Activated CD4-positive, CD25-positive, alpha-beta regulatory T cell treated with anti-CD3 and anti-CD28 coated beads, Interleukin-2, amount 50 U/mL, for 24 hours (primary cell): ENCODE measurements at regions not wholly inside any gene's neighbourhood (a gene's known extent, or its start where the extent isn't known, plus 50 kb on each side); places are given as distances from the start of the nearest gene placed in this dataset.

Experiments
- ATAC-seq, 2 donors: fragments of 150-1000 bp; cut with Tn5 transposase; one replicate each; pipeline ENCODE4 v1.10.0; 2021; ENCODE audit warnings: mild to moderate bottlenecking in 1 of 2, moderate library complexity in 1 of 2

DNA sequence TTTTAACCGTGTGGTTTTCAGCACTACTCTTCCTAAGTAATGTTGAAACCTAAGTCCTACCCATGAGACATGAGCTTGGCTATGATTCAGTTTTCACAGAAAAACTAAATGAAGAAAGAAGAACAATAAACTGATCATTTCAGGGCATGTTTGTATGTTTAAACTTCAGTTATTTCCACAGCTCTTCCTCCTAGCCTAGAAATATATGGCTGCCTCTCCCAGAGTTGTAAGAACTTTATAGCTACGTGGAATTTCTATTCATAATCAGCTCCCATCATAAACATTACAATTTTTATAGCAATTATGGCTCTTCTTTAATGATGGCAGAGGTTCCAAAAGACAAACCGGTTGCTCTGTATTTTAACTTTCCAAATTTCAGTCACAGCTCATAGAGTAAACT lies 314.7 kb upstream of the ADAMTSL1 start:
- no peak for ATAC-seq

DNA sequence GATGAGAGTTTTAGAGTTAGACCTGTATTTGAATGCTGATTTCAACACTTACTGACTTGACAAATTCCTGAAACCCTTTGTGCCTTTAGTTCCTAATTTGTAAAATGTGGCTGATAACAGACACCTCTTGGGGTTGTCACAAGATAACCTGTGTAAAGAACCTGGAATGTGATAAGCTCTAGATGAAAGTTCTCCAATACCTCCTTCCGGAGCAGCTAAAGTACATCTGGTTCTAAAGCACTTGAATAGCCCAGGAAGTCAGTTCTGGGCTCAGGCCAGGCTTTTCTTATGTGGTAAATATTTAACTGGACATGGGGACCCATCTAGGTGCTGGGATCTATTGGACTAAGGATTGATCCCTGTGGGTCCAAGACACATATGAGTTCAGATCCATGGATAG lies 310.8 kb upstream of the ADAMTSL1 start:
- no peak for ATAC-seq

DNA sequence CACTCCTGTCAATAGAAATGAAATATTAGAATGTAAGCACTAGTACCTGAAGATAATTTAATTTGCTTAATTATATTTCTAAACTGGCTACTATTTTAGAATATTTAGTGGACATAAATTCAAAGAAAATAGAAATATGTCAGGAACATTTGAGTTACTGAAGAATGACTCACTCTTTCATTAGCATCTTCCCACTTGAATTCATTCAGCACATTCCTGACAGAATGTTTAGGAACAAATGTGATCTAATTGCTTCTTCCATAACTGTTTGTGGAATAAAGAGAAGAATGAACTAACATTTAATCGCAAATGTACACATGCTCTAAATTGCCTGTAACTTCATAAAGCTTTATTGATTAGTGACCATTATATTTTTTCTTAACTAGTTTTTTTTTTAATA lies 306.2 kb upstream of the ADAMTSL1 start:
- ATAC-seq: no peak

DNA sequence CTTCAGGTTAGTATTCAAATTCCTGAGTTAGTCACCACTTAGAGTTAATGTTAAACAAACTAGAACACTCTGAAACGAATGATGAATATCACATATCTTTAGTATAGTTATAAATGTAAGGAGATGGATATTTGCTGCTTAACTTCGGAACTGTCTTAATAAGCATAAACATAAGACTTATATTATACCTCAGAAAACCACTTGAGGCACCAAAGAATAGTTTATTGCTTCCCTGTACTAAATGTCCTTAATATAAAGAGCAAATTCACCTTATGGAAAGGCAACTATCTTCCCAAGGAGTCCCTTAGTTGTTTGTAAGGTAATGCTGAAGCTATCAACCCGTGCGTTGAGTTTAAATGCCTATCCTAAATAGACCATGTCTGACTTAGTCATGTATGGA lies 300.0 kb upstream of the ADAMTSL1 start:
- no peak for ATAC-seq

DNA sequence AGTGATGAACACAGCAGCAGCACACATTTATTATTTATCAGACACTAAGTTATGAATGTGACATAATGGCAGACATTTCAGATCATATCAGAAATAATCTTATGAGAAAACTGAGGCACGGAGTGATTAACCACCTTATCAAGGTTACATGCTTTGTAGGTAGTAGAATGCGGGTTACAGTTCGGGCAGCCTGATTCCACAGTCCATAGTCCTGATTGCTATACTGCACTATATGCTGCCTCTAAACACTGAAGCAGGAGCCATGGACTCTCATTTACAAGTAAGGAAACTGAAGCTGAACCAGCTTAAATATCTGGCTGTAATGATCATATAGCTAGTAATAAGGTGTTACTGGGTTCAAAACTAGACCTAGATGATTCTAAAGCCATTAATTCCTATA lies 291.3 kb upstream of the ADAMTSL1 start:
- ATAC-seq: no peak

DNA sequence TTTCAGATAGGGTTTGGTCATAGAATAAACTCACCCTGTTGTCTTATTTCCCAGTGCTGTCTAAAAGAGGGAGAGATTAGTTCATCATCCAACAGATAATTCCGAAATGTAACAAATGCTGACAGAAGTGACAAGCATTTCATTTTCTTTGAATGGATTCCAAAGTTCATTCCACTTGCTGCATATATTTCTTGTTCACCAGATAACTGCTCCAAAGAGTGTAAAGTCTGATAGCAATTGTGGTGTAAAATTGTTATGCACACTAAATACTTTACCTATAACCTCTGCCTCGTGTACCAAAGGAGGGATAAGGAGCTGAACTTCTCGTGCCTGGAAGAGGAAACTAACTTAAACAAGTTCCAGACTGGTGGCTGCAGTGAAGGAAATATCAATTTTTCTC lies 290.0 kb upstream of the ADAMTSL1 start:
- ATAC-seq: no peak

DNA sequence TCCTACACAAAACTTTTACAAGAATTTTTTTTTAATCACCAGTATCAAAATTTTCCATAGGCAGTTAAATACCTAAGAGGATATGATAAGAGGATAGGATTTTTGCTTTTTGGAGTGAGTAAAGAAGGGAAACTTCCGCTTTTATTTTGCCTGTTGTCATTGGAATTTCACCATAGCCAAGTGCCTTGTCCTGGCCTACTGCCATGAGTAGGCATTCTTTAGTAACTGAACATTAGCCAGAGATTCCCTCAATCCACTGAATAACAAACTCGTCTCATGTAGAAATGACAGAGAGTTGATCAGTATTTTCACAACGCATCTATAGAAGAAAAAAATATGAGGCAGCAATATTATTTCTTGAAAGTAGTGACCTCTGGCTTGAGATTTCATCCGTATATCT lies 289.6 kb upstream of the ADAMTSL1 start:
- ATAC-seq: no peak

DNA sequence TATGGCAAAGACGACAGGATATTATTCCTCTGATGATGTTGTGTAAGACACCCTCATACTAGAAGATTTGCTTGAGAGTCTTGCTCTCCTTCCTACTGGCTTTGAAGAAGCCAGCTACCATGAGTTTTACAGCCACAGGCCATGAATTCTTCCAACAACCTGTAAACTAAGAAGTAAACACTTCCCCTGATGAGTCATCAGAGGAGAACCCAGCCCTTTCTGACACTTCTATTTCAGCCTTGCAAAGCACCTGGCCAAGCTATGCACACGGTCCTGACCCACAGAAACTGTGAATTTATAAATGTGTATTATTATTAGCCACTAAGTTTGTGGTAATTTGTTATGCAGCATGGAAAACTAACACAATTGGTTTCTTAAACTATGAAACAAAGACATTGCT lies 288.8 kb upstream of the ADAMTSL1 start:
- ATAC-seq: no peak

DNA sequence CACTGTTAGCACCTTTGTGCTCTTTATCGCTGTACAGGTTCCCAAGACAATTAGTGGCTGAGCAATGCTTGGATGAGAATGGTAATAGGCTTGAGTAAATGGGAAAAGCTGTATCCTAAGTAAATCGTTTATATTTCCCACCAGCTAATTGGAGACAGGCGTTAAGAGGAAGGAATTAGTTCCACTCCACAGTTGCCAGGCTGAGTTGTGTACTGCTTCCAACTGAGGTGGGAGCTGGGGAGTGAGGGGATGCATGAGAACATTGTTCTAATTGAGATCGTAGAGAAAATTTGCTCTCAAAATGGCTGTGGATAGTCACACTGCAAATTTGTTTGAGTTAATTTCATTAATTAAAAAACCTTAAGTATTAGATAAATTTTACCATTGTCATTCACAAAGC lies 285.0 kb upstream of the ADAMTSL1 start:
- no peak for ATAC-seq

DNA sequence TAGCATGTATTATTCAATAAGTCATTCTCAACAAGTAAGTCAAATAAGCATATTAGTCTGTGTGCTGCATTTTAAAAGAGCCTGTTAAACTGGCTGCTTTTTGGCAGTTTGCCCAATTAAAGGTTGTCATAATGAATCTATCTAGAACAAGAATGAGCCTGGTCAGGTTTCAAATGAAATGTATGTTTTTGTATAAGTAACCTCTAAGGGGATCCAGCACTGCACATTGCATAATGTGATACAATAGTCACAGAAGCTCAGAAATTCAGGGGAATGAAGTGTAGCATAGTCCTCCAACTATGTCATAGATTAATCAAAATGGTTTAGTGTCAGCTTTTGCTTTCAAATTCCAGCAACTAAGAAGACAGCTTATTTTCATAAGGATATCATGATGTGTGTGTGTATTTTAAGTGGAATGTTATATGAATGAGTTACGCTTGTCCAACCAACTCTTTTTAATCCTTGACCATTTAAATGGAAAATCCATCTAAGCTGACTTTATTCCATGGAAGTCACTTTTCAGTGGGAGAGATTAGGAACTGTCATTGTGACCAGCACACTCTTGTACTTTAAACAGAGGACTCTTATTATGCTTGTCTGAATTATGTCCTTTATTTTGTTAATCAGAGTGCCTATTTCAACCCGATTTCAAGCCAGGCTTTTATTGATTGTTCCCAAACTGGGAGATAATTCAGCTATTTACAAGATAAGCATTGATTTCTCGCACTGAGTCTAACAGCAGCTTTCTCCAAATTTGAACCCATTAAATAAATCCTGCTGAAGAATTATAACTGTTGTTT lies 283.9 kb upstream of the ADAMTSL1 start:
- no peak for ATAC-seq

DNA sequence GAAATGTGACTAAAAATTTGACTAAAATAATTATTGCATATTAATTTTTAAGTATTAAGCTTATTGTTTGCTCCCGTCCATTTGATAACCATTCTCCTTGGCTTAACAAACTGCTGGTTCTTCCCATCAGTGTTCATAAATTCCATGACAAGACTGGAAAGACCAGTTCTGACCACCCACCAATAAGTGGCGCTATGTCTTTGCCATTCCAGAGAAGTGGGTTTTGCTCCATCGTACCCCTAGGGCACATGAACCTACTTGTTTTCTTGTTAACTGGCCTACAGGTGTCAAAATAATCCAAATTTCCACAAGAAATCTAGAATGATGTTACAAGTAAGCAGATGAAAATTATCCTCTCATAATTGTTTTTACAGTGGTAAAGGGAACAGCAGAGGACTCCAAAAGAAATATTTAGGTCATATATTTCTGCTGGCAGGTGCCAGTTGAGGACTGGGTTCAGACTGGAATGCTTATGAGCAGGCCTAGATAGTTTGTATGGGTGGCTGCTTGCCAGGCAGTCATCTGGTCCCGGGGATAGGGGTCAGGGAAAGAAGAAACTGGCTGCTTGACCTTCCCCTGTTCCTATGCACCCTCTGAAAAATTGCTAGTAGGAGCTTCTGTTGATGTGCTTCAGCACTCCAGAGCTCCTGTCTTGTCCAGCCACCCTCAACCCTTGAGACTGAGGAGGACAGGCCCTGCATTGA lies 283.1 kb upstream of the ADAMTSL1 start:
- no peak for ATAC-seq

DNA sequence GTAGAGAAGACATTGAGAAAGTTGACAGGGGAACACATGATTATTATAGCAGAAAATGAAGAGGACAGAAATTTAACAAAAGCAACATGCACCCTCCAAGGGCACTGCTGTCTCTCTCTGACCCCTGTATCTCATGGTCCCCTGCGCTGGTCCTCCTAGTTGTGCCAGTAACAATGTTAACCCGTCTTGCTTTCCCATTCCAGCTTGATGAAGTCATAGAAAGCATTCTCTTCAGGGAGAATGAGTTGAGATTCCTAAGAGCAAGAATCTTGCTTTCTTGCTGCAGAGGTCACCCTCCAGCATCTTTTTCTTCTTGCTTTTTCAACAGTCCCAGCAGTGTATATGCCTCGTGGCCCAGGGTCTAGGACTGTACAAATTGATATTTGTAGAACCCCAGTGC lies 279.6 kb upstream of the ADAMTSL1 start:
- ATAC-seq: no peak

DNA sequence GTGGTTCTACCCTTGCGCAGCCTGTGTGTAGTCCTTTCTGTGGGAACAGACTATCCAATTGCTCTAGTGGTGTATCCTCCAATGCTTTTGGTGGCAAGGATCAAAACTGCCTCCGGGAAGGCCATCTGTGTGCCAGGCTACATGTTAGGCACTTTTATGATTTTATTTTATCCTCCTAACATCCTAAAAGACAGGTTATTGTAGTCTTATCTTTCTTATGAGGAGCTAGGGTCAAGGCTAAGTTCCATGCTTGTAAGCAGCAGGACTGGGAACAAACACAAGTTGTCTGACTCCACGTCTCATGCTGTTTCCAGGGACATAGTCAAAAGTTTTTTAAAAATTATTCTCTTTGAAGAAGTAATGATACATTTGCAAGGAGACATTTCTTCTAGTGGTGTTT lies 278.7 kb upstream of the ADAMTSL1 start:
- ATAC-seq: no peak

DNA sequence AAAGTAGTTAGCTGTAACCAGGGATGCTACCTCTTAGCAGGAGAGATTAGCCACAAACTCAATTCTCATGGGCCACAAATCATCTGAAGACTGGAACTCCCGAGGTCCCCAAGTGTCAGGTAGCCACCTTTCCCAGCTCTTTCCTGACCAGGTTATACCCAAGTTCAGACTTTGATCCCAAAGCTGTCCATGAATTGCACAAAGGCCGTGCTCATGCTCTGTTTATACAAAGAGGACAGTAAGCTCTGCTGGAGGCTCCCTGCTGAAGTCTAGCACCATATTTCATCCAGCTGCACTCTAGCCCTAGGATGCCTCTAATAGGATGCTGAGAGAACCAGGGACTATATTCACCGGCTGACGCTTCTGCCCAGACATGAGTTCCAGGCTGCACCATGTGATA lies 271.0 kb upstream of the ADAMTSL1 start:
- ATAC-seq: no peak

DNA sequence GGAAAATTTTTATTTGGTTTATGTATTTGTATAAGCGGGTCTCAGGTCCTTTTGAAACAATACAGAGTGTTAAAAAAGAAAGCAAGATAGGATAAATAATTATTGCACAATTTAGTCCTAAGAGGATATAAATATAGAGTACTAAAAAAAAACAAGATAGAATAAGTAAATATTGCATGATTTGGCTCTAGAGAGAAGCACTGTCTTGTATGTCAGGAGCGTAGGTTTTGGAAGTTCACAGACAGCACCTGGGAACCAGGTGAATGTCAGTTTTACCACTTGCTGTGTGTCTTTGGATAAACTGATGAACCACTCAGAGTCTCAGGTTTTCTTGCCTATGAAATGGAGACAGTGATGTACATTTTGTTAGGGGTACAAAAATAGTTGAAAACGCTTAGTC lies 266.2 kb upstream of the ADAMTSL1 start:
- ATAC-seq: no peak

DNA sequence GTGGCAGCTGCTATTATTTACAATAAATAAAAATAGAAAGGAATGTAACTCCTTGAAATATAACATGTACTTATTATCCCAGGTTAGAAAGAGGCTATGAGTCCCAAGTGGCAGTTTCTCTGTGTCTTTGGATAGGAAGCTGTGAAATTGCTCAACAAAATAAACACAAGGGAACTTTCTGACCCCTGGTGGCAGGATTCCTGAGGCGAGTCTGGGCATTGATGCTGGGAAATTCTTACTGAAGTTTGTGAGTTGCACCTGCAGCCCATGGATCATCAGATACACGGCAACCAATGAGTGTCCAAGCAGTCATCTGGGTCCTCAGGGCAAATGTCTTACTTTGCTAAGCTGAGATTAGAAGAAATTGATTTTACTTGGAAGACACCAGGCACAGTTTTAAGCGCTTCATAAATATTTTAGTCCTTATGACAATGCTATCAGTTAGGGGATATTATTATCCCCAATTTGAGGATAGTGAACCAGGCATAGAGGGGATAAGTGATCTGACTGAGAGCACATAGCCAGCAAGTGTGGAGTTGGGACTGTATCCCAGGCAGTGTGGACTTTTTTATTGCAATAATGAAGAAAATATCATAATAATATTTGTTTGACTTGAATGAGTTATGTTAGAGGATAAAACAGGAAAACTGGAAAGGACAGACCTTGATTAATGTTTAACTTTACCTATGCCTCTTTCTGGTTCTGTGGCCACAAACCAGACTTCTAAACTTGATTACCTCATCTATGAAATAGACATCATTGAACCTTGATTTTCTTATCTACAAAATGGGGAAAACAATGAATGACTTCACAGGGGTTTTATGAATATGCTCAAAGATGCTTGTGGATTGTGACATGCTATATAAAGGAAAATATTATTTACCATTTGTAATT lies 265.5 kb upstream of the ADAMTSL1 start:
- no peak for ATAC-seq

DNA sequence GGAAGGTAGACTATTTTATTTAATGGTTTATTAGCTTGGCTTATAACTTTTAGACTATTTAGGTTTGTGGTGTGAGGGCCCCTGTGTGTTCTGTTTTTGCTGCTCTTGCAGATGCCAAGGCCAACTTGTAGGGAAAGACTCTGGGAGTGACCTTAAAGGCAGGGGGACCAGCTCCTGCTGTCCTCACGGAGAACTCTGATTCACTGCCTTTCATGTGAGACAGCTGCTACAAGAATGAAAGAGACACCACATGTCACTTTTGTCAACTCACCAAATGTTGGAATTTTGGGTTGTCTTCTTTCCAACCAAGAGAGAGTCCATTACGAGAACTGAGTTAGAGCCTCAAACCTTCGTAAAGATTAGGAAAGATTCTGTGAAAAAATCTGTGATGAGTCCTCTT lies 258.3 kb upstream of the ADAMTSL1 start:
- no peak for ATAC-seq

DNA sequence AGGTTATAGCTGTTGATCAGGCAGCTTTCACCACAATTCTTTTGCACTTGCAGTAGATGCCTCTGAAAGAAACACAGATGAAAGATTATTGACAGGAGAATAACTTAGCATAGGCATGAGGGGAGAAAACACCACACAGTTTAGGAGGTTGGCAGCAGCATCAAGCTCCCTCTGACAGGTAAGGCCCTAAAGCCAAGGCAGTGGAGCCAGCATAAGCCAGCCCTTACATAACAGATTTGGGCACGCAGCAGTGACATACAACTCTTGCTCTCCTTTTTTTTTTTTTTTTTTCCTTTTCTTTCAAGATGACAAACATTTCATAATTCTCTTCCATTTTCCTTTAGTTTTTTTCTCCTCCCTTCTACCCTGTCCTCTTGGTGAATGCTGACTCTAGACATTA lies 257.6 kb upstream of the ADAMTSL1 start:
- ATAC-seq: no peak

DNA sequence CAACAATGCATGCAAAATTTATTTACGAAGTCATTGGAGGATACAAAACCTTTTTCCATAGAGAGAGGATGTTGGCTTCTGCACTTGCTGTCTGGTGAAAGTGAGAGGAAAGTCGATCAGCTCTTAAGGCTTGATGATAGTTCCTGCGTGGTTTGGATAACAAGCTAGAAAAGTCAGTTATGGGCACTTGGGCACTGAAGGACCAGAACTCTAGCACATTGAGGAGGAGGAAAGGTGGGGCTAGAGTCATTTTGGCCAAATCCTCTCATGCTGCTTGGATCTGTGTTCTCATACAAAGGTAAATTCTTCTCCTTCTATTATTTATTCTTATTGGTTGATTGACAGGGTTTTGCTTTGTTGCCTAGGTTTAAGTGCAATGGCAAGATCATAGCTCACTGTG lies 245.9 kb upstream of the ADAMTSL1 start:
- ATAC-seq: no peak

DNA sequence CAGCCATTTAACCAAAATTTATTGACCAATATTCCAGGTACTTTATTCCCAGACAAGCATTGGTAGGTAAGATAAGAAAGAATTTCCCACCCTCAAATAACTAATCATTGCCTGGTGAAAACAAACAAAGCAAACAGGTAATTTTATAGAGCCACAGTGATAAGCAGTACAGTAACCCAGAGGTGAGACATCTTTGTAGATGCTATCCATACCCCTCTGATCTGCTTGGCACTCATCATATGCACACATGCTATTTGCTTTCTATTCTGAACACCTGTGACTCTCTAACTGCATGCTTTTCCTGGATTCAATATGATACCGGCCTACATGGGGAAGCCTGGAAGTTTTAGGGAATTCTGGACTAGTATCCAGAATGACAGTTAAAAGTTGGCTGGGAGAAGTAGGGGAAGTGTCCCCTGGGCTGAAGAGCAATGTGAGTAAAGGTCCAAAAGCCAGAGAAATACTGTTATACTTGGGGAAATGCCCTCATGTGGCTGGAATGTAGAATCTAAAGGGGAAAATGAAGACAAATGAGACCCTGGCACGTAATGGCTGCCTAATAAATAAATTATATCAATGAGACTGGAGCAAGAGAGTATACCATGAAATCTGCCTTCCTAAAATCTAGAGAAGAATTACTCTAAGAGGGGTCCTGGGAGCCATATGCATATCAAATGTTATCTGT lies 243.8 kb upstream of the ADAMTSL1 start:
- ATAC-seq: no peak

DNA sequence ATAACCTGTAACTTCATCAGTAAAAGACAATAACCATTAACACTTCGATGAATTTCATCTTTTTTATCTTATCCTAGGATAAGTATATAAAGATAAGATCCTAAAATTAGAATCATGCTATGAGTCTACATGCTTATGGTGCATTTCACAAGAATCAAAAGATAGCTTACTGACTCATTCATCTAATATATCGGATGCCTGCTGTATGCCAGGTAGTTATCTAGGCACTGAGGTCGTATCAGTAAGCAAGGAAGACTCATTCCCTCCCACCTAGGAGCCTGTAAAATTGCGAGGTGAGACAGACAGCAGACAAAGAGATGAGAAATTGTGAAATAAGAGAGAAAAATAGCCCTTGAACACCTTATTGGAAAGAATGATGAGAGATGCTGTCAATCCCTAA lies 240.6 kb upstream of the ADAMTSL1 start:
- ATAC-seq: no peak

DNA sequence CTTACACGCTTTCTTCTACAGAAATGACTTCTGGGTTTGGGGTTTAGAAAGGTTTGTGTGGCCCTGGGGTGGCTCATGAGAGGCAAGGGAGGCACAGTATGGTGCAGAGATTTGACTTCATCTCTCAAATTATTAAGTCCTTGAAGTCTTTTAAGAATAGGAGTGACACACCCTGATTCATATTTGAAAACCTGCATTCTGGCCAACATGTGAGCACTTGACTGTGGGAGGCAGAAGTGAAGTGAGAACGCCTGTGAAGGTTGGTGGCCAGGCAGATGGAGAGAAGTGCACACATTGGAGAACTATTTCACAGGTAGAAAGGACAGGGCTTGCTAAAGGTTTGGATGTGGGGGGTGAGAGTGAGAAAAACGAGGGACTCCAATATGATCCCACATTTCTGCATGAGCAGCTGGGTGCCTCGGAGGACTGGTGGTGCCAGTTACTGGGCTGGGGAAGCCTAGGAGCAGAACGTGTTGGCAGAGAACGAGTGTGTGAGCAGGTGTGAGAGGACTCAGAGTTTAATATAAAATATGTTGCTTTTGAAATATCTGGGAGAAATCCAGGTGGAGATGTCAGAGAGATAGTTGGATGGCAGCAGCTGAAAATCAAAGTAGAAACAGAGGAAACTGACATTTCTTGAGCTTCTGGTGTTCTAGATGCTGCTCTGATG lies 240.0 kb upstream of the ADAMTSL1 start:
- ATAC-seq: no peak
